ENCODE measurements at regions not wholly inside any gene's neighbourhood (a gene's known extent, or its start where the extent isn't known, plus 50 kb on each side); places are given as distances from the start of the nearest gene placed in this dataset.

DNA sequence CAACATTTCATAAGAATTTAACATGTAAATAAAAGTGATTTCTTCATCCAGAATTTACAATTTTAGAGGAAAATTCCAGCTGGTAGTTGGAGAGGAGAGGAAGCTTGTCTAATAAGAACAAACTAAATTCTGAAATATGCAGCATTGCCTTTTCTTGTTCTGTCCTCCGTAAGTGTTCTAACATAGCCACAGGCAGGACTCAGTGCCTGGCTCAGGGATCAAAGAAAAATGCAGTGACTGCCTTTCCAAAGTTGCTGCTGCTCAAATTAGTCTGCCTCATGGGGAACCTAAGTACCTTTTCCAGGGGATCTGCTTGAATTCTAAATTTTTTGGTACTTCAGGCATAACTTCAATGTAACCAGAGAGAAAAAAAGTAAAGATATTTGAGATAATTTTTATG, 713.0 kb upstream of the CADM2 start:
- no peaks in the 10 kb centered on the region for H3K36me3 ChIP-seq (ENCODE audit: insufficient read depth)

DNA sequence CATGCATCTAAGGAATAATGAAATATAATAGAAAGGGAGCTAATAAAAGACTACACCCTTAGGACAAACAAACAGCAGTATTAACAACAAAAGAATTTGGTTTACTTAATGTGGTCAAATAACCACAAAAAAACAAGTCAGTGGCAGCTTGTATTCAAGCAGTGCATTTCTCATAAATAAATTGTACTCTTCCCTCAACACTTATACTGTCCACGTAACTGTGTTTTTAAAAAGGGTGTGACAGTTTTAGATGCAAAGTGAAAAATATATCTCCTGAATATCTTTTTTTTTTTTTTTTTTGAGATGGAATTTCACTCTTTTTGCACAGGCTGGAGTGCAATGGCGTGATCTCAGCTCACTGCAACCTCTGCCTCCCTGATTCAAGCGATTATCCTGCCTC, 698.2 kb upstream of the CADM2 start:
- TF ChIP-seq, protein P1, sequence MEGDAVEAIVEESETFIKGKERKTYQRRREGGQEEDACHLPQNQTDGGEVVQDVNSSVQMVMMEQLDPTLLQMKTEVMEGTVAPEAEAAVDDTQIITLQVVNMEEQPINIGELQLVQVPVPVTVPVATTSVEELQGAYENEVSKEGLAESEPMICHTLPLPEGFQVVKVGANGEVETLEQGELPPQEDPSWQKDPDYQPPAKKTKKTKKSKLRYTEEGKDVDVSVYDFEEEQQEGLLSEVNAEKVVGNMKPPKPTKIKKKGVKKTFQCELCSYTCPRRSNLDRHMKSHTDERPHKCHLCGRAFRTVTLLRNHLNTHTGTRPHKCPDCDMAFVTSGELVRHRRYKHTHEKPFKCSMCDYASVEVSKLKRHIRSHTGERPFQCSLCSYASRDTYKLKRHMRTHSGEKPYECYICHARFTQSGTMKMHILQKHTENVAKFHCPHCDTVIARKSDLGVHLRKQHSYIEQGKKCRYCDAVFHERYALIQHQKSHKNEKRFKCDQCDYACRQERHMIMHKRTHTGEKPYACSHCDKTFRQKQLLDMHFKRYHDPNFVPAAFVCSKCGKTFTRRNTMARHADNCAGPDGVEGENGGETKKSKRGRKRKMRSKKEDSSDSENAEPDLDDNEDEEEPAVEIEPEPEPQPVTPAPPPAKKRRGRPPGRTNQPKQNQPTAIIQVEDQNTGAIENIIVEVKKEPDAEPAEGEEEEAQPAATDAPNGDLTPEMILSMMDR (conservative IDR thresholded peaks at IDR 0.05; ENCODE audit: low read depth, low read length), result no peak
- H3K4me3 ChIP-seq (IDR thresholded peaks at IDR 0.05; ENCODE audit: insufficient read depth, low read depth, low read length), result no peak overlapping the region
- no peaks in the 10 kb centered on the region for H3K4me1 ChIP-seq (ENCODE audit: low read depth, poor library complexity, severe bottlenecking)
- H2AFZ ChIP-seq (ENCODE audit: low read depth), result no peak overlapping the region
- no peak overlapping the region for H3K9ac ChIP-seq
- H3K4me2 ChIP-seq, result no peak overlapping the region
- H4K20me1 ChIP-seq (ENCODE audit: insufficient read depth), result no peaks in the 10 kb centered on the region
- H3K27me3 ChIP-seq (ENCODE audit: insufficient read depth, low read depth), result no peaks in the 10 kb centered on the region
- no peaks in the 10 kb centered on the region for H3K79me2 ChIP-seq (ENCODE audit: insufficient read depth, low read depth)
- H3K36me3 ChIP-seq (ENCODE audit: insufficient read depth), result no peaks in the 10 kb centered on the region
- H3K27ac ChIP-seq, result no peak overlapping the region

More for the DNA sequence above, 713.0 kb upstream of the CADM2 start:
- TF ChIP-seq, protein P1 (conservative IDR thresholded peaks at IDR 0.05; ENCODE audit: low read depth, low read length), result no peak
- Histone ChIP-seq H3K27me3 (ENCODE audit: insufficient read depth, low read depth) (no peaks in the 10 kb centered on the region), H3K79me2 (ENCODE audit: insufficient read depth, low read depth) (no peaks in the 10 kb centered on the region), H3K4me3 (IDR thresholded peaks at IDR 0.05; ENCODE audit: insufficient read depth, low read depth, low read length) (no peak overlapping the region), H3K4me2 (no peak overlapping the region), H2AFZ (ENCODE audit: low read depth) (no peak overlapping the region), H3K4me1 (ENCODE audit: low read depth, poor library complexity, severe bottlenecking) (no peaks in the 10 kb centered on the region), H4K20me1 (ENCODE audit: insufficient read depth) (no peaks in the 10 kb centered on the region), H3K9ac (no peak overlapping the region), H3K27ac (no peak overlapping the region)

DNA sequence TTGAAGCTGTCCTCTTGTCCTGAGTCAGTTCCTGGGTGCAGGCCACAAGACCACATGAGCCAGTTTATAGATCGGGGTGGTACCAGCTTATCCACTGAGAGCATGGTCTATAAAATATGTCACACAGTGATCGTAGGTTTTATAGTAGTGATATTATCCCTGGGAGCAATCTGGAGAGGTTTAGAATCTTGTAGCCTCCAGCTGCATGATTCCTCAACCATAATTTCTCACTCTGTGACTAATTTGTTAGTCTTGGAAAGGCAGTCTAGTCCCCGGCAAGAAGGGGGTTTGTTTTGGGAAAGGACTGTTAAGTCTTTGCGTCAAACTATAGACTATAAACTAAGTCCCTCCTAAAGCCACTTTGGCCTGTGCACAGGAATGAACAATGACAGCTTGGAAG, 693.0 kb upstream of the CADM2 start:
- H3K27ac ChIP-seq, result no peak overlapping the region
- H2AFZ ChIP-seq (ENCODE audit: low read depth), result no peak overlapping the region
- H3K4me3 ChIP-seq (IDR thresholded peaks at IDR 0.05; ENCODE audit: insufficient read depth, low read depth, low read length), result no peak overlapping the region

DNA sequence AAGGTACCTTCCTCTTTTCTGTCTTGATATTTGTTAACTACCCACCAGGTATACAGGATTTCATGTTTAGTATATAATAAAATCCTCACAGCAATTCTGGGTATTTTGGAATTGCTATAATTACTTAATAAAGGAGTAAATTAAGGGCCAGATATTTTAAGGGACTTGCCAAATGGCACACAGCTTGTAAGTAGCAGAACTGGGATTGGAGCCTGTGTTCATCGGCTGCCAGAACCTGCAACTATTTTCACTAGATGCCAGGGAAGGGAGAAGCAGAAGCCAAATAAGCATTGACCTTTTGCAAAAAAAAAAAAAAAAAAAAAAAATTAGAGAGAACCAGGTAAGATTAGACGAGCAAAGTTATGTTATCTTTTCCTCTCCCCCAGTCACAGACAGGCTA, 683.3 kb upstream of the CADM2 start:
- Histone ChIP-seq H4K20me1 (ENCODE audit: insufficient read depth) (no peaks in the 10 kb centered on the region), H3K9ac (no peak overlapping the region), H3K79me2 (ENCODE audit: insufficient read depth, low read depth) (no peaks in the 10 kb centered on the region), H3K4me1 (ENCODE audit: low read depth, poor library complexity, severe bottlenecking) (no peaks in the 10 kb centered on the region), H2AFZ (ENCODE audit: low read depth) (no peak overlapping the region), H3K4me2 (no peak overlapping the region), H3K4me3 (IDR thresholded peaks at IDR 0.05; ENCODE audit: insufficient read depth, low read depth, low read length) (no peak overlapping the region), H3K36me3 (ENCODE audit: insufficient read depth) (no peaks in the 10 kb centered on the region), H3K27me3 (ENCODE audit: insufficient read depth, low read depth) (no peaks in the 10 kb centered on the region), H3K27ac (no peak overlapping the region)
- TF ChIP-seq, protein P1 (conservative IDR thresholded peaks at IDR 0.05; ENCODE audit: low read depth, low read length), result no peak

More for the DNA sequence above, 693.0 kb upstream of the CADM2 start:
- TF ChIP-seq, protein P1 (conservative IDR thresholded peaks at IDR 0.05; ENCODE audit: low read depth, low read length), result no peak
- H3K27me3 ChIP-seq (ENCODE audit: insufficient read depth, low read depth), result no peaks in the 10 kb centered on the region
- H3K4me2 ChIP-seq, result no peak overlapping the region
- no peak overlapping the region for H3K9ac ChIP-seq
- H3K4me1 ChIP-seq (ENCODE audit: low read depth, poor library complexity, severe bottlenecking), result no peaks in the 10 kb centered on the region
- no peaks in the 10 kb centered on the region for H3K36me3 ChIP-seq (ENCODE audit: insufficient read depth)
- H4K20me1 ChIP-seq (ENCODE audit: insufficient read depth), result no peaks in the 10 kb centered on the region
- no peaks in the 10 kb centered on the region for H3K79me2 ChIP-seq (ENCODE audit: insufficient read depth, low read depth)
